Fibroblast of lung (primary cell): ENCODE measurements at regions not wholly inside any gene's neighbourhood (a gene's known extent, or its start where the extent isn't known, plus 50 kb on each side); places are given as distances from the start of the nearest gene placed in this dataset.

Experiments used
- EZH2 ChIP-seq: IDR thresholded peaks from 2 replicates; pipeline ENCODE4 v1.5.1; 2012; ENCODE audit warnings: low read length, control low read depth, mild to moderate bottlenecking; ENCODE audit errors: missing control alignments
- TF ChIP-seq, protein P1 (sequence below), 2 donors: IDR thresholded peaks in 1 of 2; conservative IDR thresholded peaks in 1 of 2; 1 replicate in 1 of 2; 2 replicates in 1 of 2; pipeline ENCODE4 v1.5.1; 2011 to 2012; ENCODE audit warnings: low read length in 2 of 2, control low read depth in 1 of 2, inconsistent platforms in 1 of 2, low read depth in 1 of 2, mild to moderate bottlenecking in 1 of 2

DNA sequence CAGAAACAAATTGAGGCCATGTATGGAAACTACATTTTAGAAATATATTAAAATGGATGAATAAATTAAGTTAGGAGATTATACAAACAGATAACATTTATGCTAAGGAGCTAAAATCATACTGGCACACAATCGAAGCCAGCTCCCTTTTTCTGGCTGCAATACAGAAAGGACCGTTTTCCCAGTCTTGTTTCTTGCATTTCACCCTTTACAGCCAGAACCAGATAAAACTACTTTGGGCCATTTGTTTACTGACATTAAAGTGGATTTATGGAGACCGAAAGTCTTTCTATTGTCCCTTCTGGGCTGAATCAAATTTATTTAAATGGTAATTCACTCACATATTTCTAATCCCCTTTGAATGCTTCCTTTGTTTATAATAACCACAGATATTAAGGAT, 50.1 kb upstream of the CNTN3 start:
- TF ChIP-seq EZH2: no peak
- TF ChIP-seq, protein P1, sequence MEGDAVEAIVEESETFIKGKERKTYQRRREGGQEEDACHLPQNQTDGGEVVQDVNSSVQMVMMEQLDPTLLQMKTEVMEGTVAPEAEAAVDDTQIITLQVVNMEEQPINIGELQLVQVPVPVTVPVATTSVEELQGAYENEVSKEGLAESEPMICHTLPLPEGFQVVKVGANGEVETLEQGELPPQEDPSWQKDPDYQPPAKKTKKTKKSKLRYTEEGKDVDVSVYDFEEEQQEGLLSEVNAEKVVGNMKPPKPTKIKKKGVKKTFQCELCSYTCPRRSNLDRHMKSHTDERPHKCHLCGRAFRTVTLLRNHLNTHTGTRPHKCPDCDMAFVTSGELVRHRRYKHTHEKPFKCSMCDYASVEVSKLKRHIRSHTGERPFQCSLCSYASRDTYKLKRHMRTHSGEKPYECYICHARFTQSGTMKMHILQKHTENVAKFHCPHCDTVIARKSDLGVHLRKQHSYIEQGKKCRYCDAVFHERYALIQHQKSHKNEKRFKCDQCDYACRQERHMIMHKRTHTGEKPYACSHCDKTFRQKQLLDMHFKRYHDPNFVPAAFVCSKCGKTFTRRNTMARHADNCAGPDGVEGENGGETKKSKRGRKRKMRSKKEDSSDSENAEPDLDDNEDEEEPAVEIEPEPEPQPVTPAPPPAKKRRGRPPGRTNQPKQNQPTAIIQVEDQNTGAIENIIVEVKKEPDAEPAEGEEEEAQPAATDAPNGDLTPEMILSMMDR (conservative IDR thresholded peaks at IDR 0.05 in 1 of 2, IDR thresholded peaks at IDR 0.05 in 1 of 2; ENCODE audit: low read depth in 1 of 2, low read length in 2 of 2): no peak
